RWPE2 (cell line): ENCODE measurements at regions not wholly inside any gene's neighbourhood (a gene's known extent, or its start where the extent isn't known, plus 50 kb on each side); places are given as distances from the start of the nearest gene placed in this dataset.
A peak's percentile ranks its signal among the peaks of the same experiment; 100 is the strongest.

ENCODE experiments used
- ATAC-seq: fragments of 200-7000 bp; cut with Tn5 transposase; 3 replicates; pipeline ENCODE4 v1.9.1; 2021; ENCODE audit warnings: low read depth
- DNase-seq: peaks from one replicate; pipeline ENCODE4 v3.0.0-alpha.2; 2020; ENCODE audit warnings: low spot score
- H3K27ac ChIP-seq: fragments of 450-650 bp; 2 replicates; pipeline ENCODE4 v1.5.1; 2017; ENCODE audit warnings: mild to moderate bottlenecking; ENCODE audit not compliant: poor library complexity, severe bottlenecking
- H3K27me3 ChIP-seq: fragments of 250-450 bp; sonication (Bioruptor Pico); 2 replicates; pipeline ENCODE4 v1.5.1; 2021; ENCODE audit warnings: mild to moderate bottlenecking, moderate library complexity; ENCODE audit not compliant: insufficient read depth, poor library complexity, severe bottlenecking
- H3K36me3 ChIP-seq: fragments of 250-450 bp; sonication (Bioruptor Pico); 2 replicates; pipeline ENCODE4 v1.5.1; 2020; ENCODE audit warnings: low read depth, mild to moderate bottlenecking, moderate library complexity
- H3K4me1 ChIP-seq: fragments of 250-450 bp; sonication (Bioruptor Pico); 2 replicates; pipeline ENCODE4 v1.5.1; 2021; ENCODE audit warnings: mild to moderate bottlenecking, moderate library complexity; ENCODE audit not compliant: insufficient read depth, poor library complexity, severe bottlenecking
- H3K4me3 ChIP-seq: fragments of 250-450 bp; sonication (Bioruptor Pico); 2 replicates; pipeline ENCODE4 v1.5.1; 2021; ENCODE audit warnings: mild to moderate bottlenecking, moderate library complexity; ENCODE audit not compliant: severe bottlenecking
- H3K9me3 ChIP-seq: fragments of 250-450 bp; sonication (Bioruptor Pico); 2 replicates; pipeline ENCODE4 v1.5.1; 2021; ENCODE audit warnings: mild to moderate bottlenecking, moderate library complexity; ENCODE audit not compliant: severe bottlenecking
- TF ChIP-seq, protein P1 (sequence below): fragments of 450-650 bp; IDR thresholded peaks from one replicate; pipeline ENCODE4 v1.5.1; 2017; ENCODE audit warnings: mild to moderate bottlenecking, moderate library complexity; ENCODE audit not compliant: poor library complexity, severe bottlenecking

- H3K4me1 ChIP-seq: peaks cover 5% of the 10 kb centered on the region
- H3K4me3 ChIP-seq: no peak overlapping the region
- H3K27me3 ChIP-seq: no peaks in the 10 kb centered on the region
- no peak overlapping the region for H3K27ac ChIP-seq
- ATAC-seq (no peak; the same call in 2 of the 3 replicates), DNase-seq (no peak)
- no peaks in the 10 kb centered on the region for H3K36me3 ChIP-seq
- TF ChIP-seq, protein P1, sequence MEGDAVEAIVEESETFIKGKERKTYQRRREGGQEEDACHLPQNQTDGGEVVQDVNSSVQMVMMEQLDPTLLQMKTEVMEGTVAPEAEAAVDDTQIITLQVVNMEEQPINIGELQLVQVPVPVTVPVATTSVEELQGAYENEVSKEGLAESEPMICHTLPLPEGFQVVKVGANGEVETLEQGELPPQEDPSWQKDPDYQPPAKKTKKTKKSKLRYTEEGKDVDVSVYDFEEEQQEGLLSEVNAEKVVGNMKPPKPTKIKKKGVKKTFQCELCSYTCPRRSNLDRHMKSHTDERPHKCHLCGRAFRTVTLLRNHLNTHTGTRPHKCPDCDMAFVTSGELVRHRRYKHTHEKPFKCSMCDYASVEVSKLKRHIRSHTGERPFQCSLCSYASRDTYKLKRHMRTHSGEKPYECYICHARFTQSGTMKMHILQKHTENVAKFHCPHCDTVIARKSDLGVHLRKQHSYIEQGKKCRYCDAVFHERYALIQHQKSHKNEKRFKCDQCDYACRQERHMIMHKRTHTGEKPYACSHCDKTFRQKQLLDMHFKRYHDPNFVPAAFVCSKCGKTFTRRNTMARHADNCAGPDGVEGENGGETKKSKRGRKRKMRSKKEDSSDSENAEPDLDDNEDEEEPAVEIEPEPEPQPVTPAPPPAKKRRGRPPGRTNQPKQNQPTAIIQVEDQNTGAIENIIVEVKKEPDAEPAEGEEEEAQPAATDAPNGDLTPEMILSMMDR: no peak
- no peaks in the 10 kb centered on the region for H3K9me3 ChIP-seq
Measured at GRCh38 chr2:20539776-20540586, 93.1 kb downstream of the RHOB start.

- TF ChIP-seq, protein P1: no peak
- H3K36me3 ChIP-seq: no peaks in the 10 kb centered on the region
- no peaks in the 10 kb centered on the region for H3K9me3 ChIP-seq
- no peak overlapping the region for H3K27ac ChIP-seq
- no peaks in the 10 kb centered on the region for H3K27me3 ChIP-seq
- H3K4me1 ChIP-seq: peaks cover 5% of the 10 kb centered on the region
- no peak overlapping the region for H3K4me3 ChIP-seq
- no peak; the same call in 2 of the 3 replicates for ATAC-seq
- no peak for DNase-seq
Measured at GRCh38 chr2:20540587-20541293, 93.9 kb downstream of the RHOB start.

GRCh38 chr2:20541294-20541640 is 94.4 kb downstream of the RHOB start:
- Histone ChIP-seq H3K27me3 (no peaks in the 10 kb centered on the region), H3K27ac (no peak overlapping the region), H3K4me1 (peaks cover 5% of the 10 kb centered on the region), H3K9me3 (no peaks in the 10 kb centered on the region), H3K36me3 (no peaks in the 10 kb centered on the region), H3K4me3 (no peak overlapping the region)
- TF ChIP-seq, protein P1: no peak
- no peak; the same call in 2 of the 3 replicates for ATAC-seq
- no peak for DNase-seq

DNA sequence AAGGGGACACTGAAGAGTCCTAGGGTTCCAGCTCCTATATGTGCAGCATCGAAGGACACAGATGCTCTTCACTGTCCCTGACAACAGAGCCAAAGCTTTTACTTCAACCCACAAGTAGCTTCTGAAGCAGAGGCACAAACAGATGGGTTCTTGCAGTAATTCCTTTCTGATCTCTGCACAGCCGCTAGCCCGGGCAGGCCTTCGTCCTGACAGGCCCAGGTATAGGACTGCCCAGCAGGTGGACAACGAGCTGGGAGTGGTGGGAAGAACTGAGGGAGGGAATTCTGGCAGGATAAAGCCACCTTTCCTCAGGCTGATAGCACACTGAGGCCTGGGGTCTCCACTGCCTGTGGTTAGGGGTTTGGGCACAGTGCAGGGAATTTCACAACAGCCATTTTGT is 94.8 kb downstream of the RHOB start:
- TF ChIP-seq, protein P1: no peak
- no peaks in the 10 kb centered on the region for H3K27me3 ChIP-seq
- H3K4me1 ChIP-seq: peaks cover 5% of the 10 kb centered on the region
- no peak overlapping the region for H3K4me3 ChIP-seq
- DNase-seq (no peak), ATAC-seq (peak; percentile 58)
- H3K36me3 ChIP-seq: no peaks in the 10 kb centered on the region
- H3K27ac ChIP-seq: no peak overlapping the region
- H3K9me3 ChIP-seq: no peaks in the 10 kb centered on the region
